ENCODE measurements at regions not wholly inside any gene's neighbourhood (a gene's known extent, or its start where the extent isn't known, plus 50 kb on each side); places are given as distances from the start of the nearest gene placed in this dataset.

GRCh38 chr17:70810609-70811008 lies 641.3 kb downstream of the KCNJ2 start:
- H3K4me1 ChIP-seq (ENCODE audit: control insufficient read depth in 1 of 2, insufficient read depth in 1 of 2, low read depth in 1 of 2, low read length in 1 of 2): no peaks in the 10 kb centered on the region
- no peaks in the 10 kb centered on the region for H3K9me3 ChIP-seq
- H3K27ac ChIP-seq: no peak overlapping the region
- H3K36me3 ChIP-seq: no peaks in the 10 kb centered on the region
- no peaks in the 10 kb centered on the region for H3K27me3 ChIP-seq
- no peak overlapping the region for H3K4me3 ChIP-seq (ENCODE audit: low read depth in 1 of 2, low read length in 1 of 2)
- TF ChIP-seq, protein P1, sequence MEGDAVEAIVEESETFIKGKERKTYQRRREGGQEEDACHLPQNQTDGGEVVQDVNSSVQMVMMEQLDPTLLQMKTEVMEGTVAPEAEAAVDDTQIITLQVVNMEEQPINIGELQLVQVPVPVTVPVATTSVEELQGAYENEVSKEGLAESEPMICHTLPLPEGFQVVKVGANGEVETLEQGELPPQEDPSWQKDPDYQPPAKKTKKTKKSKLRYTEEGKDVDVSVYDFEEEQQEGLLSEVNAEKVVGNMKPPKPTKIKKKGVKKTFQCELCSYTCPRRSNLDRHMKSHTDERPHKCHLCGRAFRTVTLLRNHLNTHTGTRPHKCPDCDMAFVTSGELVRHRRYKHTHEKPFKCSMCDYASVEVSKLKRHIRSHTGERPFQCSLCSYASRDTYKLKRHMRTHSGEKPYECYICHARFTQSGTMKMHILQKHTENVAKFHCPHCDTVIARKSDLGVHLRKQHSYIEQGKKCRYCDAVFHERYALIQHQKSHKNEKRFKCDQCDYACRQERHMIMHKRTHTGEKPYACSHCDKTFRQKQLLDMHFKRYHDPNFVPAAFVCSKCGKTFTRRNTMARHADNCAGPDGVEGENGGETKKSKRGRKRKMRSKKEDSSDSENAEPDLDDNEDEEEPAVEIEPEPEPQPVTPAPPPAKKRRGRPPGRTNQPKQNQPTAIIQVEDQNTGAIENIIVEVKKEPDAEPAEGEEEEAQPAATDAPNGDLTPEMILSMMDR (IDR thresholded peaks at IDR 0.05): no peak

DNA sequence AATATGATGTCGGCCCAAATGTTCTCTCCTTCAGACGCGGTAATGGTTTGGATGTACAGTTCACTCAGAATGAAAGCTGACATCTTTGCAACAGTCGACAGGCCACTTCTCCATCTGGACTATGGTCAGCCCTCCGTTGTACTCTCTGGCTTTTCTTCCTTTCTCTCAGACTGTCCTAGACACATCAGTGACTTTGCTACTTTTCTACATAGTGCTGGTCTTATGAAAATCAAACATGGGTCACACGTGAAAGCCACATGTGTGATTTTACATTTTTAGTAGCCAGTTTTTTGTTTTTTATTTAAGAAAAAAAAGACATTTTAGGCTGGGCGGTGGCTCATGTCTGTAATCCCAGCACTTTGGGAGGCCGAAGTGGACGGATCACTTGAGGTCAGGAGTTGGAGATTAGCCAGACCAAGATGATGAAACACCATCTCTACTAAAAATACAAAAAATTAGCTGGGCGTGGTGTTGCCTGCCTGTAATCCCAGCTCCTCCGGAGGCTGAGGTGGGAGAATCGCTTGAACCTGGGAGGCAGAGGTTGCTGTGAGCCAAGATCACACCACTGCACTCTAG lies 644.1 kb downstream of the KCNJ2 start:
- no peaks in the 10 kb centered on the region for H3K36me3 ChIP-seq
- no peak overlapping the region for H3K4me3 ChIP-seq (ENCODE audit: low read depth in 1 of 2, low read length in 1 of 2)
- H3K27me3 ChIP-seq: no peaks in the 10 kb centered on the region
- H3K9me3 ChIP-seq: no peaks in the 10 kb centered on the region
- H3K4me1 ChIP-seq (ENCODE audit: control insufficient read depth in 1 of 2, insufficient read depth in 1 of 2, low read depth in 1 of 2, low read length in 1 of 2): no peaks in the 10 kb centered on the region
- TF ChIP-seq, protein P1 (IDR thresholded peaks at IDR 0.05): no peak
- no peak overlapping the region for H3K27ac ChIP-seq

DNA sequence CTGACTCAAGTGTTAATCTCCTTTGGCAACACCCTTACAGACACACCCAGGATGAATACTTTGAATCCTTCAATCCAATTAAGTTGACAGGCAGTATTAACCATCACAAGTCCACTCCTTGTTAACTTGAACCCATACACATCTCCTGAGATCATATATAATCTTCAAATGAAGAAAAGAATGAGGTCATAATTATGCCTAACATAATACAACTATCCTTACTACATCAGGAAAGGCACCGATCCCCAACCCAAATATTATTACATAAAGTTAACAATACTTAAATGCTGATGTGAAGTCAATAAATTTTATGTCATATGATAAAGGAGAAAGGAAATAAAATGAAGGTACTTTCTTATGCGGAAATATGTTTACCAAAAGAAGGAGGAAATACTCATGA lies 649.9 kb downstream of the KCNJ2 start:
- no peak overlapping the region for H3K27ac ChIP-seq
- H3K4me3 ChIP-seq (ENCODE audit: low read depth in 1 of 2, low read length in 1 of 2): no peak overlapping the region
- no peaks in the 10 kb centered on the region for H3K36me3 ChIP-seq
- no peaks in the 10 kb centered on the region for H3K27me3 ChIP-seq
- TF ChIP-seq, protein P1 (IDR thresholded peaks at IDR 0.05): no peak
- H3K9me3 ChIP-seq: no peaks in the 10 kb centered on the region
- no peaks in the 10 kb centered on the region for H3K4me1 ChIP-seq (ENCODE audit: control insufficient read depth in 1 of 2, insufficient read depth in 1 of 2, low read depth in 1 of 2, low read length in 1 of 2)

GRCh38 chr17:70820276-70820675 lies 650.9 kb downstream of the KCNJ2 start:
- TF ChIP-seq, protein P1 (IDR thresholded peaks at IDR 0.05): no peak
- H3K27ac ChIP-seq: no peak overlapping the region
- H3K4me3 ChIP-seq (ENCODE audit: low read depth in 1 of 2, low read length in 1 of 2): no peak overlapping the region
- no peaks in the 10 kb centered on the region for H3K27me3 ChIP-seq
- no peaks in the 10 kb centered on the region for H3K4me1 ChIP-seq (ENCODE audit: control insufficient read depth in 1 of 2, insufficient read depth in 1 of 2, low read depth in 1 of 2, low read length in 1 of 2)
- H3K9me3 ChIP-seq: no peaks in the 10 kb centered on the region
- H3K36me3 ChIP-seq: no peaks in the 10 kb centered on the region

DNA sequence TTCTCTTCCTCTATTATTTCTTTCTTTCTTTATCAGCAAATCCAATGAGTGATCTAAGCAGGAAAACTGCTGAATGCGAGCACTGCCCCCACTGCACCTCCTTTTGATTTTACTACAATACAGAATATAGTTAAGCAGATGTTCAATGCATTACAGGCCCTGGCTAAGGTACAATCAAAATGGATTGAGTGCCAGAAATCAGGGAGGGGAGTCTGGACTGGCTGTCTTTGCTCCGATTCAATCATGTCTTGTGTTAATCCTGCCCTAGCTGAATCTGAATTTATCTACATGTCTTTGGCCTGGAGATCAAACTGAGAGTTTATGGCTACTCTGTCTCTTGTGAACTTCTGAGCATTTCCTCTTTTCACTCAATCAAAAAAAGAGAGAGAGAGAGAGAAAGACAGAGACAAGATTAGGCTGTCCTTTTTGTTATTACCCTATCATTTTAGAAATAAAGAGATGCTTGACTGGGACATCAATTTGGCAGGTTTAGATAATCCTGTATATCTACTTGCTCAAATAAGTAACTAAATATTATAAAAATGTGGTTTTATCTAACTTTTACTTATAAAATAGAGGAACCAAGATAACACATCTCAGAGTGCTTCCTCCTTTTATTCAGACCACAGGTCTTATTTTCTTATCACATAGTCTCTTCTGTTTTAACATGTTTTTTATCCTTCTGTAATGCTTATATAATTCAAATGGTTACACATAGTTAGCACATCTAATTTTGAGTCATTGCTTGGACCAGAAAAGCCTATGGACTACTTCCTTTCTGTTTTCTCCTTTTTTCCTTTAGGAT lies 656.2 kb downstream of the KCNJ2 start:
- H3K4me1 ChIP-seq (ENCODE audit: control insufficient read depth in 1 of 2, insufficient read depth in 1 of 2, low read depth in 1 of 2, low read length in 1 of 2): no peaks in the 10 kb centered on the region
- H3K9me3 ChIP-seq: no peaks in the 10 kb centered on the region
- no peak overlapping the region for H3K4me3 ChIP-seq (ENCODE audit: low read depth in 1 of 2, low read length in 1 of 2)
- no peaks in the 10 kb centered on the region for H3K36me3 ChIP-seq
- TF ChIP-seq, protein P1 (IDR thresholded peaks at IDR 0.05): no peak
- no peak overlapping the region for H3K27ac ChIP-seq
- H3K27me3 ChIP-seq: no peaks in the 10 kb centered on the region
